Suprapubic skin (tissue), 3 donors: ENCODE measurements at regions not wholly inside any gene's neighbourhood (a gene's known extent, or its start where the extent isn't known, plus 50 kb on each side); places are given as distances from the start of the nearest gene placed in this dataset.

Source experiments
- CTCF ChIP-seq, 2 donors: fragments of 200-600 bp in 1 of 2; fragments of 450-650 bp in 1 of 2; sonication (generic) in 1 of 2; IDR thresholded peaks; one replicate each; pipeline ENCODE4 v1.5.1; 2016 to 2019; ENCODE audit warnings: antibody characterized with exemption in 2 of 2, mild to moderate bottlenecking in 1 of 2, moderate library complexity in 1 of 2
- EP300 ChIP-seq: sonication (generic); formaldehyde crosslinking; IDR thresholded peaks from one replicate; pipeline ENCODE4 v1.6.1; 2017; ENCODE audit warnings: antibody characterized with exemption
- POLR2A ChIP-seq, 2 donors: fragments of 450-650 bp; IDR thresholded peaks; one replicate each; pipeline ENCODE4 v1.6.1; 2017; ENCODE audit warnings: antibody characterized with exemption in 2 of 2, mild to moderate bottlenecking in 2 of 2, moderate library complexity in 2 of 2

GRCh38 chr16:23008041-23008440 lies 141.2 kb downstream of the USP31 start:
- no peak for TF ChIP-seq EP300
- no peak for TF ChIP-seq CTCF (IDR thresholded peaks at IDR 0.05)
- TF ChIP-seq POLR2A (IDR thresholded peaks at IDR 0.05), result no peak
